ENCODE measurements at regions not wholly inside any gene's neighbourhood (a gene's known extent, or its start where the extent isn't known, plus 50 kb on each side); places are given as distances from the start of the nearest gene placed in this dataset.

DNA sequence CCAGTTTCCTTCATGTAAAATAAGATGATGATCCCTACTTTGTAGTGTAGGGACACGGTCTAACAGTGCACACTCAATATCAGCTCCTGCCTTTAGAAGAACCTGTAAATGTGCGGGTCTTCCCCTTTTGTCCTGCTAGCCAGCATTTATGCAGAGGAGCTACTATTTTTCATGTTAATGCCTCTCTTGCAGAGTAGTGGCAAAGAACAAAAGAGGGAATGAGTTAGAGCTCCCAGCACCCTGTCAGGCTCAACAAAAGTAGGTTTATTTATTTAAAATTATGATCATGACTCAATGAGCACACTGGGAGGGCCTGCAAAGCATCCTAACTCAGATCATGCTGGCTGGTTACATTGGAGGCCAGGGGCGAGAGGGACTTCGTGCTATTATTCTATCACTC lies 414.5 kb upstream of the COBL start:
- Histone ChIP-seq H3K27me3 (ENCODE audit: control insufficient read depth in 1 of 2, insufficient read depth in 2 of 2, low read length in 2 of 2) (no peaks in the 10 kb centered on the region), H3K27ac (ENCODE audit: low read depth in 1 of 2, low read length in 2 of 2) (no peak overlapping the region), H3K4me3 (ENCODE audit: low read length) (no peak overlapping the region), H3K36me3 (ENCODE audit: insufficient read depth, low read length) (no peaks in the 10 kb centered on the region), H3K9me3 (ENCODE audit: control insufficient read depth in 1 of 2, insufficient read depth in 1 of 2, low read length in 2 of 2) (peaks cover 0 to 3% of the 10 kb centered on the region in 2 experiments), H3K4me1 (ENCODE audit: insufficient read depth, low read length) (no peaks in the 10 kb centered on the region)
- Mint-ChIP-seq H3K27ac (no peak overlapping the region), H3K9me3 (peaks cover 16% of the 10 kb centered on the region), H3K4me1 (ENCODE audit: low read depth) (no peaks in the 10 kb centered on the region), H3K4me3 (no peak overlapping the region), H3K36me3 (ENCODE audit: low read depth) (no peaks in the 10 kb centered on the region), H3K27me3 (no peaks in the 10 kb centered on the region)
- ChIA-PET CTCF (no interaction called here), POLR2A (no interaction called here)
- TF ChIP-seq, protein P1, sequence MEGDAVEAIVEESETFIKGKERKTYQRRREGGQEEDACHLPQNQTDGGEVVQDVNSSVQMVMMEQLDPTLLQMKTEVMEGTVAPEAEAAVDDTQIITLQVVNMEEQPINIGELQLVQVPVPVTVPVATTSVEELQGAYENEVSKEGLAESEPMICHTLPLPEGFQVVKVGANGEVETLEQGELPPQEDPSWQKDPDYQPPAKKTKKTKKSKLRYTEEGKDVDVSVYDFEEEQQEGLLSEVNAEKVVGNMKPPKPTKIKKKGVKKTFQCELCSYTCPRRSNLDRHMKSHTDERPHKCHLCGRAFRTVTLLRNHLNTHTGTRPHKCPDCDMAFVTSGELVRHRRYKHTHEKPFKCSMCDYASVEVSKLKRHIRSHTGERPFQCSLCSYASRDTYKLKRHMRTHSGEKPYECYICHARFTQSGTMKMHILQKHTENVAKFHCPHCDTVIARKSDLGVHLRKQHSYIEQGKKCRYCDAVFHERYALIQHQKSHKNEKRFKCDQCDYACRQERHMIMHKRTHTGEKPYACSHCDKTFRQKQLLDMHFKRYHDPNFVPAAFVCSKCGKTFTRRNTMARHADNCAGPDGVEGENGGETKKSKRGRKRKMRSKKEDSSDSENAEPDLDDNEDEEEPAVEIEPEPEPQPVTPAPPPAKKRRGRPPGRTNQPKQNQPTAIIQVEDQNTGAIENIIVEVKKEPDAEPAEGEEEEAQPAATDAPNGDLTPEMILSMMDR (IDR thresholded peaks at IDR 0.05) = no peak
- intact Hi-C loops (cut with DNase I, micrococcal nuclease) = no loop called here
- DNase-seq (no peak), ATAC-seq (ENCODE audit: poor library complexity) (no peak)

DNA sequence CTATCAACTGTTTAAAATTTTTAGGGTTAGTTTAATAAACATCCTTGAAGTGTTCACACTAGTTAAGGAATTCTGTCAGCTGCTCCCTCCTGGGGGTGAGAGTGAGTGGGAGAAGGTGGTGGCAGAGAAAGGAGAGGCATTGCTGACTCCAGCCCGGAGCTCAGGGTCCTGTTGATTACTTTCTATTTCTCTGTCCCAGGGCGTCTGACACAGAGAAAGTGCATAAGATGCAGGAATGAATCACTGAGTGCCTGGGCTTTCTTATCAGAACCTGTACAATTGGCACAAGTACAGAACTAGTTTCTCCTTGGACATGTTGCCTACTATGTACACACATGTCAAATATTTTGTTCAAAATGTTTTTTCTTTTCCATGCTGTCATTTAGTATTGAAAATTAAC lies 410.8 kb upstream of the COBL start:
- Histone ChIP-seq H3K4me1 (ENCODE audit: insufficient read depth, low read length) (no peaks in the 10 kb centered on the region), H3K9me3 (ENCODE audit: control insufficient read depth in 1 of 2, insufficient read depth in 1 of 2, low read length in 2 of 2) (peaks cover 0 to 5% of the 10 kb centered on the region in 2 experiments), H3K27ac (ENCODE audit: low read depth in 1 of 2, low read length in 2 of 2) (no peak overlapping the region), H3K27me3 (ENCODE audit: control insufficient read depth in 1 of 2, insufficient read depth in 2 of 2, low read length in 2 of 2) (no peaks in the 10 kb centered on the region), H3K4me3 (ENCODE audit: low read length) (no peak overlapping the region), H3K36me3 (ENCODE audit: insufficient read depth, low read length) (no peaks in the 10 kb centered on the region)
- no peak overlapping the region for H3K4me3 Mint-ChIP-seq
- H3K27ac Mint-ChIP-seq = no peak overlapping the region
- no peaks in the 10 kb centered on the region for H3K4me1 Mint-ChIP-seq (ENCODE audit: low read depth)
- TF ChIP-seq, protein P1 (IDR thresholded peaks at IDR 0.05) = no peak
- CTCF ChIA-PET = no interaction called here
- H3K9me3 Mint-ChIP-seq = peaks cover 25% of the 10 kb centered on the region
- intact Hi-C loops (cut with DNase I, micrococcal nuclease) = no loop called here
- POLR2A ChIA-PET = no interaction called here
- ATAC-seq (ENCODE audit: poor library complexity) (no peak), DNase-seq (no peak)
- H3K36me3 Mint-ChIP-seq (ENCODE audit: low read depth) = no peaks in the 10 kb centered on the region
- no peaks in the 10 kb centered on the region for H3K27me3 Mint-ChIP-seq

DNA sequence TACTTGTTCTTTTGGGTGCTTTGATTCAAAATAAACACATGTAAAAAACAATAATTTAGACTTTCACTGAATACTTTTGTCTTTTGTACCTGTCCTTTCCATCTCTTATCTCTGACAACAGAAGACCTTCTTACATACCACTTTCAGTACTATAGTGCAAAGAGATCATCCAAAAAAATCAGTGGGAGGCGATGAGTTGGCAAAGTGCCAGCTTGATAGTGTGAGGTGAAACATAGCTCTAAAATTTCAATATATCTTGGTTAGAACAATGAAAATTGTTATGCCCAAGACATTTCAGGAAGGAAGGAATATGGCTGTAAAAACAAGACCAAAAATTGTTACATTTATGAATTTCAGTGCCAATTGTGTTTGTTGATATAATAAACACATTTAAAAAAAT lies 390.2 kb upstream of the COBL start:
- intact Hi-C loops (cut with DNase I, micrococcal nuclease) = no loop called here
- TF ChIP-seq, protein P1 (IDR thresholded peaks at IDR 0.05) = no peak
- Mint-ChIP-seq H3K27me3 (no peaks in the 10 kb centered on the region), H3K4me1 (ENCODE audit: low read depth) (no peaks in the 10 kb centered on the region), H3K4me3 (no peak overlapping the region), H3K36me3 (ENCODE audit: low read depth) (no peaks in the 10 kb centered on the region), H3K27ac (no peak overlapping the region), H3K9me3 (peaks cover 5% of the 10 kb centered on the region)
- Histone ChIP-seq H3K9me3 (ENCODE audit: control insufficient read depth in 1 of 2, insufficient read depth in 1 of 2, low read length in 2 of 2) (no peaks in the 10 kb centered on the region), H3K36me3 (ENCODE audit: insufficient read depth, low read length) (no peaks in the 10 kb centered on the region), H3K27me3 (ENCODE audit: control insufficient read depth in 1 of 2, insufficient read depth in 2 of 2, low read length in 2 of 2) (no peaks in the 10 kb centered on the region), H3K4me1 (ENCODE audit: insufficient read depth, low read length) (no peaks in the 10 kb centered on the region), H3K4me3 (ENCODE audit: low read length) (no peak overlapping the region), H3K27ac (ENCODE audit: low read depth in 1 of 2, low read length in 2 of 2) (no peak overlapping the region)
- no peak for ATAC-seq (ENCODE audit: poor library complexity)
- ChIA-PET CTCF (no interaction called here), POLR2A (no interaction called here)
- no peak for DNase-seq

Data from CD4-positive, alpha-beta T cell (primary cell).